ENCODE measurements at regions not wholly inside any gene's neighbourhood (a gene's known extent, or its start where the extent isn't known, plus 50 kb on each side); places are given as distances from the start of the nearest gene placed in this dataset.

GRCh38 chr13:100957741-100958140, 283.1 kb upstream of the TMTC4 start (continued):
- TF ChIP-seq CHD7 (IDR thresholded peaks at IDR 0.05; ENCODE audit: insufficient replicate concordance, low read length) (no peak), HDAC2 (IDR thresholded peaks at IDR 0.05; ENCODE audit: borderline replicate concordance in 1 of 2, low read depth in 2 of 2, low read length in 2 of 2) (no peak)
